ENCODE measurements at regions not wholly inside any gene's neighbourhood (a gene's known extent, or its start where the extent isn't known, plus 50 kb on each side); places are given as distances from the start of the nearest gene placed in this dataset.

DNA sequence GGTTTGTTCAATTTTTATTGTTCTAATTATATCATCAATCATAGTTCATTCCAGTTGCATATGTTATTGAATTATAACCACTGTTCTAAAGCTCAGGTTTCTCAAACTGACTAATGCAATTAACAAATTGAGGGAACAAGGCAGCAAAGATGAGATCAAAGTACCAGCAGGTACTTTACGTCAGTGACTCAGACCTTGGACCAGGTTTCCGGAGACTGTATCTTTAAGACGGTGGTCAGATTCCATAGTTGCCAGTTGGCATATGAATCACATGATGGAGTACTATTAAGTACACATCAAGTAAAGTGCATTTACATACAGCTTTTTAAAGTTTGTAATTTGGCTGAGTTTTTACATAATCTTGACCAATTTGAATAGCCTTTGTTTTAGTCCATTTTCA lies 583.6 kb upstream of the ROBO2 start:
- TF ChIP-seq, protein P1, sequence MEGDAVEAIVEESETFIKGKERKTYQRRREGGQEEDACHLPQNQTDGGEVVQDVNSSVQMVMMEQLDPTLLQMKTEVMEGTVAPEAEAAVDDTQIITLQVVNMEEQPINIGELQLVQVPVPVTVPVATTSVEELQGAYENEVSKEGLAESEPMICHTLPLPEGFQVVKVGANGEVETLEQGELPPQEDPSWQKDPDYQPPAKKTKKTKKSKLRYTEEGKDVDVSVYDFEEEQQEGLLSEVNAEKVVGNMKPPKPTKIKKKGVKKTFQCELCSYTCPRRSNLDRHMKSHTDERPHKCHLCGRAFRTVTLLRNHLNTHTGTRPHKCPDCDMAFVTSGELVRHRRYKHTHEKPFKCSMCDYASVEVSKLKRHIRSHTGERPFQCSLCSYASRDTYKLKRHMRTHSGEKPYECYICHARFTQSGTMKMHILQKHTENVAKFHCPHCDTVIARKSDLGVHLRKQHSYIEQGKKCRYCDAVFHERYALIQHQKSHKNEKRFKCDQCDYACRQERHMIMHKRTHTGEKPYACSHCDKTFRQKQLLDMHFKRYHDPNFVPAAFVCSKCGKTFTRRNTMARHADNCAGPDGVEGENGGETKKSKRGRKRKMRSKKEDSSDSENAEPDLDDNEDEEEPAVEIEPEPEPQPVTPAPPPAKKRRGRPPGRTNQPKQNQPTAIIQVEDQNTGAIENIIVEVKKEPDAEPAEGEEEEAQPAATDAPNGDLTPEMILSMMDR (IDR thresholded peaks at IDR 0.05; ENCODE audit: insufficient read depth, low read length), result no peak
- no peak for TF ChIP-seq POLR2AphosphoS5 (IDR thresholded peaks at IDR 0.05; ENCODE audit: low read depth)
- TF ChIP-seq, protein P2, sequence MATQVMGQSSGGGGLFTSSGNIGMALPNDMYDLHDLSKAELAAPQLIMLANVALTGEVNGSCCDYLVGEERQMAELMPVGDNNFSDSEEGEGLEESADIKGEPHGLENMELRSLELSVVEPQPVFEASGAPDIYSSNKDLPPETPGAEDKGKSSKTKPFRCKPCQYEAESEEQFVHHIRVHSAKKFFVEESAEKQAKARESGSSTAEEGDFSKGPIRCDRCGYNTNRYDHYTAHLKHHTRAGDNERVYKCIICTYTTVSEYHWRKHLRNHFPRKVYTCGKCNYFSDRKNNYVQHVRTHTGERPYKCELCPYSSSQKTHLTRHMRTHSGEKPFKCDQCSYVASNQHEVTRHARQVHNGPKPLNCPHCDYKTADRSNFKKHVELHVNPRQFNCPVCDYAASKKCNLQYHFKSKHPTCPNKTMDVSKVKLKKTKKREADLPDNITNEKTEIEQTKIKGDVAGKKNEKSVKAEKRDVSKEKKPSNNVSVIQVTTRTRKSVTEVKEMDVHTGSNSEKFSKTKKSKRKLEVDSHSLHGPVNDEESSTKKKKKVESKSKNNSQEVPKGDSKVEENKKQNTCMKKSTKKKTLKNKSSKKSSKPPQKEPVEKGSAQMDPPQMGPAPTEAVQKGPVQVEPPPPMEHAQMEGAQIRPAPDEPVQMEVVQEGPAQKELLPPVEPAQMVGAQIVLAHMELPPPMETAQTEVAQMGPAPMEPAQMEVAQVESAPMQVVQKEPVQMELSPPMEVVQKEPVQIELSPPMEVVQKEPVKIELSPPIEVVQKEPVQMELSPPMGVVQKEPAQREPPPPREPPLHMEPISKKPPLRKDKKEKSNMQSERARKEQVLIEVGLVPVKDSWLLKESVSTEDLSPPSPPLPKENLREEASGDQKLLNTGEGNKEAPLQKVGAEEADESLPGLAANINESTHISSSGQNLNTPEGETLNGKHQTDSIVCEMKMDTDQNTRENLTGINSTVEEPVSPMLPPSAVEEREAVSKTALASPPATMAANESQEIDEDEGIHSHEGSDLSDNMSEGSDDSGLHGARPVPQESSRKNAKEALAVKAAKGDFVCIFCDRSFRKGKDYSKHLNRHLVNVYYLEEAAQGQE (IDR thresholded peaks at IDR 0.05; ENCODE audit: insufficient replicate concordance, low read depth), result no peak

Measured in HL-60 (cell line).